Peyer's patch (tissue), 4 donors: ENCODE measurements at regions not wholly inside any gene's neighbourhood (a gene's known extent, or its start where the extent isn't known, plus 50 kb on each side); places are given as distances from the start of the nearest gene placed in this dataset.
A peak's percentile ranks its signal among the peaks of the same experiment; 100 is the strongest.

ENCODE experiments used
- DNase-seq, 3 donors: peaks; one replicate each; pipeline ENCODE4 v3.0.0-alpha.2; 2017 to 2019
- H3K27ac ChIP-seq, 4 donors: fragments of 200-600 bp; sonication (generic); one replicate each; pipeline ENCODE4 v1.5.1; 2016 to 2019
- H3K27me3 ChIP-seq, 2 donors: fragments of 200-600 bp; sonication (generic); one replicate each; pipeline ENCODE4 v1.5.1; 2019
- H3K36me3 ChIP-seq, 3 donors: fragments of 200-600 bp; sonication (generic); one replicate each; pipeline ENCODE4 v1.5.1; 2016 to 2019
- H3K4me1 ChIP-seq, 4 donors: fragments of 200-600 bp; sonication (generic); one replicate each; pipeline ENCODE4 v1.5.1; 2016 to 2019
- H3K4me3 ChIP-seq, 4 donors: fragments of 200-600 bp; sonication (generic); 1 replicate in 3 of 4; 2 replicates in 1 of 4; pipeline ENCODE4 v1.5.1; 2016 to 2019; ENCODE audit warnings: mild to moderate bottlenecking in 1 of 4
- H3K9me3 ChIP-seq, 4 donors: fragments of 200-600 bp; sonication (generic); one replicate each; pipeline ENCODE4 v1.5.1; 2016 to 2019; ENCODE audit warnings: mild to moderate bottlenecking in 1 of 4
- CTCF ChIP-seq, 6 experiments: fragments of 450-650 bp in 4 of 6; fragments of 200-600 bp in 2 of 6; sonication (generic) in 1 of 6; IDR thresholded peaks; one replicate each; pipeline ENCODE4 v1.5.1; 2017 to 2019; ENCODE audit warnings: antibody characterized with exemption in 6 of 6, mild to moderate bottlenecking in 3 of 6, moderate library complexity in 1 of 6
- POLR2A ChIP-seq, 2 donors: fragments of 450-650 bp; IDR thresholded peaks; one replicate each; pipeline ENCODE4 v1.5.1; 2017; ENCODE audit warnings: antibody characterized with exemption in 2 of 2, mild to moderate bottlenecking in 2 of 2, moderate library complexity in 2 of 2

GRCh38 chr4:3372264-3372932 is 69.4 kb upstream of the HGFAC start:
- TF ChIP-seq CTCF (IDR thresholded peaks at IDR 0.05) (no peak), POLR2A (IDR thresholded peaks at IDR 0.05) (no peak)

GRCh38 chr4:3372933-3373465 is 68.8 kb upstream of the HGFAC start:
- no peak overlapping the region for H3K4me3 ChIP-seq
- no peaks in the 10 kb centered on the region for H3K36me3 ChIP-seq
- peak in 2 of 3 donors; percentile 81 to 91 for DNase-seq
- peaks cover 0 to 11% (median 0%) of the 10 kb centered on the region in 4 donors for H3K4me1 ChIP-seq
- no peaks in the 10 kb centered on the region for H3K27me3 ChIP-seq
- H3K9me3 ChIP-seq: no peaks in the 10 kb centered on the region
- TF ChIP-seq CTCF (IDR thresholded peaks at IDR 0.05): no peak
- no peak for TF ChIP-seq POLR2A (IDR thresholded peaks at IDR 0.05)
- peak overlapping the region in 1 of 4 donors; percentile 27 for H3K27ac ChIP-seq

More at GRCh38 chr4:3372264-3372932, 69.4 kb upstream of the HGFAC start:
- DNase-seq: peak in 1 of 3 donors; percentile 20
- H3K36me3 ChIP-seq: no peaks in the 10 kb centered on the region
- H3K4me1 ChIP-seq: peaks cover 0 to 11% (median 0%) of the 10 kb centered on the region in 4 donors
- no peaks in the 10 kb centered on the region for H3K9me3 ChIP-seq
- no peak overlapping the region for H3K4me3 ChIP-seq
- H3K27ac ChIP-seq: peak overlapping the region in 1 of 4 donors; percentile 27
- no peaks in the 10 kb centered on the region for H3K27me3 ChIP-seq

GRCh38 chr4:3373468-3373867 is 68.3 kb upstream of the HGFAC start:
- no peaks in the 10 kb centered on the region for H3K36me3 ChIP-seq
- peaks cover 0 to 11% (median 0%) of the 10 kb centered on the region in 4 donors for H3K4me1 ChIP-seq
- H3K27me3 ChIP-seq: no peaks in the 10 kb centered on the region
- no peak overlapping the region for H3K4me3 ChIP-seq
- H3K27ac ChIP-seq: peak overlapping the region in 1 of 4 donors; percentile 25
- DNase-seq: no peak
- H3K9me3 ChIP-seq: no peaks in the 10 kb centered on the region
- TF ChIP-seq CTCF (IDR thresholded peaks at IDR 0.05): no peak
- no peak for TF ChIP-seq POLR2A (IDR thresholded peaks at IDR 0.05)

- DNase-seq: peak in 1 of 3 donors; percentile 7
- Histone ChIP-seq H3K9me3 (no peaks in the 10 kb centered on the region), H3K36me3 (no peaks in the 10 kb centered on the region), H3K4me1 (peaks cover 0 to 6% (median 0%) of the 10 kb centered on the region in 4 donors), H3K27ac (no peak overlapping the region), H3K27me3 (no peaks in the 10 kb centered on the region), H3K4me3 (no peak overlapping the region)
- TF ChIP-seq POLR2A (IDR thresholded peaks at IDR 0.05) (no peak), CTCF (IDR thresholded peaks at IDR 0.05) (no peak)
These were observed 67.6 kb upstream of the HGFAC start for GRCh38 chr4:3374011-3374645.

- no peaks in the 10 kb centered on the region for H3K27me3 ChIP-seq
- no peak overlapping the region for H3K27ac ChIP-seq
- H3K9me3 ChIP-seq: peaks cover 0 to under 1% (median 0%) of the 10 kb centered on the region in 4 donors
- no peak overlapping the region for H3K4me3 ChIP-seq
- no peak for TF ChIP-seq POLR2A (IDR thresholded peaks at IDR 0.05)
- TF ChIP-seq CTCF (IDR thresholded peaks at IDR 0.05): no peak
- no peaks in the 10 kb centered on the region for H3K36me3 ChIP-seq
- H3K4me1 ChIP-seq: peaks cover 0 to under 1% (median 0%) of the 10 kb centered on the region in 4 donors
- peak in 1 of 3 donors; percentile 3 for DNase-seq
These were observed 67.1 kb upstream of the HGFAC start for GRCh38 chr4:3374667-3375066.
